Forelimb muscle (tissue), 1 donor: ENCODE measurements at regions not wholly inside any gene's neighbourhood (a gene's known extent, or its start where the extent isn't known, plus 50 kb on each side); places are given as distances from the start of the nearest gene placed in this dataset.

ENCODE experiments used
- DNase-seq: peaks from one replicate; pipeline ENCODE4 v3.0.0-alpha.2; 2013; ENCODE audit warnings: low read depth

DNA sequence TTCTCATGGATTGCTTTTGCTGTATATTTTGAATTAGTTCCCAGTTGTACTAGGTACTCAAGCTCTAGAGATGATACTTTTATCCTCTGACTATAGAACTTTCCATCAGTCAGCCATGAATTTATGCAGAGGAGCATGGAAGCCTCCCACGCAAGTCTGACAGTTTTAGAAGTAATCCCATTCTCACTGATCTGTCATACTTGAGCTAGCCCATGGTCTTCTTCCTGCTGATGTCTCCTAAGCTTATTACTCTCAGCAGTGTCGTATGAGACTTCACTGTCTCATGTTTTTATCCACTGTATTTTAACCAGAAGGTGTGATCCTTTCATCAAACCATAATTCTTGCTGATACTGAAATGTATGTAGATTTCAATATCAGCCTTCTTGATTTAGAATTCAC lies 715.2 kb upstream of the MARCKS start:
- DNase-seq = no peak

DNA sequence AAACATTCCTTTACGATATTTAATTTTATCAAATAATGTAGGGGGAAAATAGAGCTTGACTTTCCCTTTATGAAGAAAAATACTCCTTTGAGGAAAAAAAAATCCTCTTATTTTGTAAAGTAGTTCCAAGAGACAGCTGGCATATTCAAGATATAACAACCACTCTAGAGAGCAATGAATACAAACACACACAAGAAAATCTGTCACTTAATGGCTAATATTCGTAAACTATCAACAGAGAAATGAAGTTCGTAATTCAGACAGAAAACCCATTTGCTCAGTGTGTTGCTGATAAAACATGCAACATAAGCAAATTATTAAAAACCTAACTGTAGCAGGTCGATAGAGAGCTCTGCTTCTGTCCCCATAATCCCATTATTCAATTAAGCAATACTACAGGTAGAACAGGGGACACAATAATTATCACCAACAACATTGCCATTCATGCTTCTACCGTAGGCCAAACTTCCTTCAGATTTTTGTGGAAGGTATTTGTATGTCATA lies 714.4 kb upstream of the MARCKS start:
- no peak for DNase-seq

GRCh38 chr6:113143206-113143605 lies 713.9 kb upstream of the MARCKS start:
- no peak for DNase-seq

DNA sequence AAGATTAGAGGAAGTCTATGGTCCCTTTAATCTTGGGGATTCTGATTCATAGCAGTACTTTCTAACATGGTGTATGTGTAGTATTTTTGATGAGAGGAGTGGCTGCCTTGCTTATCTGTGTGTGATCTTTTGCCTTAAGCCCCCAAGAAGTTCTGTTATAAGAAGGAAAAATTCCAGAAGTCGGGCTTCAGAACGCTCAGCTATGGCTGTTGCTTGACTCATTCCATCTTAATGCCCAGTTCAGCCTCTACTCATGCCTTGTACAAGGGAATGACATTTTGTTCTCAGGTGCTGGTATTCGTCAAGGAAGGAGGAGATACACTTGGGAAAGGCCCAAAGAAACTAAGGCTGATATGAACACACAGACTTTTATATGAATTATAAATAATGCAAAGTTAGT lies 713.0 kb upstream of the MARCKS start:
- no peak for DNase-seq

DNA sequence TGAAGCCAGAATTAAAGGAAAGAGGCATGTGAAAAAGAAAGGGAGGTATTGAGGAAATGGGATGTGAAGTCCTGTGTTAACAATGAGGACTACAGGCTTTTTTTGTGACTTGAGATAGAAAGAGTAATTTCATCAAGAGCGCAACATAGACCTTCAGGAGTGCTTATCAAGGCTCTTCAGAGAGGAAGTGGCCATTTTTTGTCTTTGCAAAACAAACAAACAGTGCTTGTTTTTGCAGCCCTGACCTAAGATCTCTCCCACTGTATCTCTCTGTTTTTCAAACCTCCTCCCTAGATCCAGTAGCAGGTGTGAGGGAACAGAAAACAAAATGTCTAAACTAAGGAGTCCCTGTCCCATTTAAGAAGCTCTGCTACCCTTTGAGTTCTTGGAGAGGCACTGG lies 710.3 kb upstream of the MARCKS start:
- DNase-seq = no peak

DNA sequence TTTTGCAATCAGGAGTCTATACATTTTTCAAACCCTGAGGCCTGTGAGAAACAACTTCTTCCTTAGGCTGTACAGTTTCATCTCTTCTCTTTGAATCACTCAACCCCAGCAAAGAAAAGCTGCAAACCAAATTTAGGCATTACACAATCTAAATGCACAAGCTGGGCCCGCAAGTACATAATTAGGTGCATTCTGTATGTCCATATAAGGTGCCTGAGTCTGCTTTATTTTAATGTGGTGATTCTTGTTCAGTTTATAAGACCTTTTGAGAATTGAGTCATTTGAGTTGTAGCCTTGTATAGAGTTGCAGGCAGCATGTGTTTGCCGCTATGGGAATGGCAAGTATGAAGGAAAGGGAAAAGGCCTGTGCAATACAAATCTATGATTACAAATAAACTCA lies 709.6 kb upstream of the MARCKS start:
- DNase-seq = no peak

DNA sequence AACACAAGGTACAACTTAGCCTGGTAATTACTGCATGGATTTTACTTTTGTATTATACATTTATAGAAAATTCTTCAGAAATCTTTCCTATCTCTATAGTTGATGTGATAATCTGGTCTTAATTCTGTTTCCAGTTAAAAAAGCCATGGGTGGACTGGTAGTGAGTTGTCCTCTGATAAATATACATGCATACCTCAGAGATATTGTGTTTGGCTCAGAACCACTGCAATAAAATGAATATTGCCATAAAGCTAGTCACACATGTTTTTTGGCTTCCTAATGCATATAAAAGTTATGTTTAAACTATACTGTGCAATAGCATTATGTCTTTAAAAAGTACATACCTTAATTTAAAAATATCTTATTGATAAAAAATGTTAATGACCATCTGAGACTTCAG lies 708.6 kb upstream of the MARCKS start:
- no peak for DNase-seq

DNA sequence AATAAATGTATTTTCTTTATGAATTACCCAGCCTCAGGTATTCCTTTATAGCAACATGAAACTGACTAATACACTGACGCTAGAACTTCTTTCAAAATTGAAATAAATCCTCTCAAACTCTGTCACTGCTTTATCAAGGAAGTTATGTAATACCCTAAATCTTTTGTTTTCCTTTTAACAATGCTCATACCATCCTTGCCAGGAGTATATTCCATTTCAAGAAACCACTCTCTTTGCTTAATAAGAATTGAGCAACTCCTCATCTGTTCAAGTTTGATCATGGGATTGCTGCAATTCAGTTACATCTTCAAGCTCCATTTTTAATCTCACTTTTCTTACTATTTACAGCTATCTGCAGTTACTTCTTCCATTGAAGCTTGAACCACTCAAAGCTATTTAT lies 707.6 kb upstream of the MARCKS start:
- no peak for DNase-seq

DNA sequence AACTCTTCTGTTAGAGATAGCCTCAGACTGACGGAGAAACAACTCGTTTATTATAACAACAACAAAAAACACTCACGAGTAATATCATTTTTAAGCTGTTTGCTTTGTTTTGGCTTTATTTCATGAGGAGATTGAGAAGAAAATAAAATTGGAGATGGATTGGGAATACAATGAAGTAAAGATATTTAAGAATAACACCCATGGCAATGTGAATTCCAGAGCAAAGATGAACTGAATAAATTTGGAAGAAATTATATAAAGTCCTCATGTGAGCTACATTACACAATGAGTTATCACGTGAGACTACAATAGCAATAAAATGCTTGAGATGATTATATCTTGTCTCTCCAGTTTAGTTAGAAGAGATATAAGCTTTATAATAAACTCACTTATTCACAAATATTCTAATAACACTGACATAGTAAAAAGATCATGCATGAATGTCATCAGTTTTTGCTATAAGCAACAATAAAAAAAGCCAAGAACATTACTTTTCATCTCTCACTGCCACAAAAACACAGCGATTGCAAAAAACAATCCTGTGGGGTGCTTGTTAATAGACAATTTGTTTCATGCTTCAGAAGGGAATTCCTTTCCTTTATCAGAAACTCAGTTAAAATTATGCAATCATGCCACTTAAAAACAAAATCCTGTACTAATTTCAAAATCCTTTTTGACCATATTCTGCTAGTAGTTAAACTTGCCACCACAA lies 696.7 kb upstream of the MARCKS start:
- DNase-seq = no peak

- DNase-seq = no peak
These were observed 696.2 kb upstream of the MARCKS start for GRCh38 chr6:113161018-113161315.

GRCh38 chr6:113162739-113163138 lies 694.4 kb upstream of the MARCKS start:
- no peak for DNase-seq

GRCh38 chr6:113168057-113168456 lies 689.1 kb upstream of the MARCKS start:
- no peak for DNase-seq

- no peak for DNase-seq
These were observed 687.7 kb upstream of the MARCKS start for GRCh38 chr6:113169484-113169883.

GRCh38 chr6:113170454-113170853 lies 686.7 kb upstream of the MARCKS start:
- no peak for DNase-seq

DNA sequence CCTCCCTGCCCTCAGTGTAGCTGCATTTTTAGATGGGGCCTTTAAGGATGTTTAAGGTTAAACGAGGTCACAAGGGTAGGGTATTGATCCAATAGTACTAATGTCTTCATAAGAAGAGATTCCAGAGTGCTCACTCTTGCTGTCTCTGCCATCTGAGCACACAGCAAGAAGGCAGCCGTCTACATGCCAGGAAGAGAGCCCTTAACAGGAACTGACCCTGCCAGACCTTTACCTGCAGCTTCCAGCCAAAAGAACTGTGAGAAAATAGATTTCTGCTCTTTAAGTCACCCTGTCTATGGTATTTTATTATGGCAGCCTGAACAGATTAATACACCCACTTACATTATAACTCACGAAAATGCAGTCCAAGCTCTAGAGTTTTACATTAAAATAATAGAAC lies 685.3 kb upstream of the MARCKS start:
- no peak for DNase-seq

GRCh38 chr6:113172531-113172966 lies 684.6 kb upstream of the MARCKS start:
- DNase-seq = no peak

GRCh38 chr6:113178349-113178748 lies 678.8 kb upstream of the MARCKS start:
- no peak for DNase-seq

GRCh38 chr6:113181164-113181563 lies 676.0 kb upstream of the MARCKS start:
- no peak for DNase-seq

DNA sequence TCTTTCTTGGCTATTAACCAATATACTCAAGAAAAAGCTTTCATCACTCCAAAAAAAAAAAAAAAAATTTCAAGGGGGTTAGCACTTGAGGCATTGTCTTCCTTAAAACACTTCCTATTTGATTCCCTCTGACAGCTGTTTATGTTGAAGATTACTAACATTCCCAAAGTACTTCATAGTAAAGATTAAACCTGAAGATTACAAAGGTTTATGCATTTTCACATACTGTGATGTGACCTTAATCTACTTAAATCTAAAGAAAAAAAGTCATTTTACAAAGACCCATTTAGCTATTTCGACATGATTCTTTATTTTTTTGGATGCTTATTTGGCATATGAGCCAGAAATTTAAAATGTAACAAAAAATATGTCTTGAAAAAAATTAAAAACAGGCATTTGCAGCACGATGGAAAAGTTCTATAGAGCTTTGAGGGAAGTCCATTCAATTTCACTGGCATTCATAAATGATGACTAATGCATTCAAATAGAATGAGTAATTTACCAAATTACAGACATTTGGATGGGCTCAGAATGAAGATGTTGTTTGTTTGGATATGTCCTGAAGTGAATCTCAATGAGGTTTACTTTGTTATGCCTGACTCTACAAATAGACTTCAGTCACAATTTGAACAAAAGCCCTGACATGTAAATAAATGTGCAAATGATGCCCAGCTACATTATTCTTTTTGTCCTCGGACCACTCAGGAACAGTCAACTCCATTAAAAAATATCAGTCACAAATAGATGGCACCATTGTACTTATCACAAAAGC lies 674.6 kb upstream of the MARCKS start:
- DNase-seq = no peak

- no peak for DNase-seq
These were observed 672.9 kb upstream of the MARCKS start for GRCh38 chr6:113184291-113184690.

DNA sequence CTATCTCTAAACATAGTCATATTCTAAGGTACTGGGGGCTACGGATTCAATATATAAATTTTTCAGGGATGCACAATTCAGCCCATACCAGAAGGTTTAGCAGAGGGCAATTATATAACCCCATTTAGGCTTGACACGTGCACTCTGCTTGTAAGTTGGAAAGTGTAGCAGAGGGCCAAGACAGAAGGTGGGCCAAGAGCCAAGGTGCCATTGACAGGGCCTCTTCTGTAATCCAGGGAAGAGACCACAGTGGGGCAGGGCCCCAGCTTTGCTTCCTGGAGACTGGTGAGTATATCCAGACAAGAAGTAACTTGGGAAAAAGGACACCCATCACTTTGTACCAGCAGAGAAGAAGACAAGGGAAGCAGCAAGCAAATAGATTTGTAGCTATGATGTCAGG lies 672.4 kb upstream of the MARCKS start:
- no peak for DNase-seq

- no peak for DNase-seq
These were observed 671.8 kb upstream of the MARCKS start for GRCh38 chr6:113185299-113185698.

DNA sequence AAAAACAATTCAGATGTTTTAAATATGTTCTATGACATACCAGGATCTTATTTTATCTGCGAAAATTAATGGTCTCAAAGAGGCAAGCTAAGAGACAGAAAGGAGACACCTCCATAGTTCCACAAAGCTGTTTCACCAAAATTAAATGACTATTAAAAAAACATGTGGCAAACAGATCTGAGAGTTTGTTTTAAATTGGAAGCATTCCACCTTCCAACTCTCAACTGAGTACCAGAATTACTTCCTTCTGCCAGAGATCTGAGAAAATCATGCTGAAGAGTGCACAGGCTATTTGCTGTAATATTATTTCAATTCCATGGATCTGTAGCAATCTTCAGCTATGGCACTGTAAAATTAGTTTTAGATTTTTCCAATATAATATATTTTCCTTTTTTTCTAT lies 669.5 kb upstream of the MARCKS start:
- DNase-seq = no peak

- DNase-seq = no peak
These were observed 668.2 kb upstream of the MARCKS start for GRCh38 chr6:113188962-113189361.
